ENCODE measurements at regions not wholly inside any gene's neighbourhood (a gene's known extent, or its start where the extent isn't known, plus 50 kb on each side); places are given as distances from the start of the nearest gene placed in this dataset.

DNA sequence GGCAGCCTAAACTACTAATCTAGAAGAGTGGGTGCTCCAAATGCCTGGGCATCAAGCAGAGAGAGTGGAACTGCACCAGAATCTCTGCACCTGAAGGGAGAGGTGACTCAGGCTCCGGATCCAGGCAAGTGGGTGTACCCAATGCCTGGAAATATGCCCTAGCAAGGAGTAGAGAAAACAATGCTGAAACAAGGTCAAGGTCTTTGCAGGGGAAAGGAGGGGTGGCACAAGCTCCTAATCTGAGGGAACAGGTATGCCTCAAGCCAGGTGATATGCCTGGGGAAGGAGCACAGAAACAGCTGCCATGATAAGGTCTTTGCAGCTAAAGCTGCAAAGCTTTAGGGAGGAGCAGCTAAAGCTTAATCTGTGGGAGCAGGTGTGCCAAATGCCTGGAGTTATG, 136.0 kb upstream of the KITLG start:
- TF ChIP-seq GATA2 (IDR thresholded peaks at IDR 0.05; ENCODE audit: low read depth, low read length) (no peak), GATA3 (IDR thresholded peaks at IDR 0.05; ENCODE audit: low read depth, low read length) (no peak)
